IPS DF 6.9 (cell line): ENCODE measurements at regions not wholly inside any gene's neighbourhood (a gene's known extent, or its start where the extent isn't known, plus 50 kb on each side); places are given as distances from the start of the nearest gene placed in this dataset.
"Not testable (repeated sequence)": the region's sequence is repeated elsewhere in the genome, so short reads cannot be mapped to it uniquely, and the experiment has no call there.

Experiments
- DNase-seq: peaks from one replicate; pipeline ENCODE4 v3.0.0-alpha.2; 2013; ENCODE audit warnings: low read depth, low spot score
- H3K27ac ChIP-seq: one replicate; pipeline ENCODE4 v1.5.1; 2013; ENCODE audit warnings: low read length, control low read depth
- H3K27me3 ChIP-seq: 2 replicates; pipeline ENCODE4 v1.6.1; 2013; ENCODE audit warnings: mild to moderate bottlenecking, low read length; ENCODE audit not compliant: control insufficient read depth, insufficient read depth
- H3K36me3 ChIP-seq: 2 replicates; pipeline ENCODE4 v1.6.1; 2013; ENCODE audit warnings: low read length; ENCODE audit not compliant: control insufficient read depth, insufficient read depth
- H3K4me1 ChIP-seq: 2 replicates; pipeline ENCODE4 v1.6.1; 2013; ENCODE audit warnings: low read length; ENCODE audit not compliant: control insufficient read depth, insufficient read depth
- H3K4me3 ChIP-seq: 2 replicates; pipeline ENCODE4 v1.5.1; 2013; ENCODE audit warnings: mild to moderate bottlenecking, low read length
- H3K9me3 ChIP-seq: 2 replicates; pipeline ENCODE4 v1.6.1; 2013; ENCODE audit warnings: low read length, inconsistent platforms; ENCODE audit not compliant: control insufficient read depth, insufficient read depth
- whole genome bisulfite sequencing: extraction: QIAGEN DNeasy Blood & Tissue Kit; methylation state at CpG from one replicate; pipeline ENCODE4 v1.1.7; 2013; ENCODE audit warnings: mixed read lengths, missing lambda C conversion rate; ENCODE audit not compliant: insufficient read length, insufficient coverage; 5-methylcytosine and 5-hydroxymethylcytosine counted together

DNA sequence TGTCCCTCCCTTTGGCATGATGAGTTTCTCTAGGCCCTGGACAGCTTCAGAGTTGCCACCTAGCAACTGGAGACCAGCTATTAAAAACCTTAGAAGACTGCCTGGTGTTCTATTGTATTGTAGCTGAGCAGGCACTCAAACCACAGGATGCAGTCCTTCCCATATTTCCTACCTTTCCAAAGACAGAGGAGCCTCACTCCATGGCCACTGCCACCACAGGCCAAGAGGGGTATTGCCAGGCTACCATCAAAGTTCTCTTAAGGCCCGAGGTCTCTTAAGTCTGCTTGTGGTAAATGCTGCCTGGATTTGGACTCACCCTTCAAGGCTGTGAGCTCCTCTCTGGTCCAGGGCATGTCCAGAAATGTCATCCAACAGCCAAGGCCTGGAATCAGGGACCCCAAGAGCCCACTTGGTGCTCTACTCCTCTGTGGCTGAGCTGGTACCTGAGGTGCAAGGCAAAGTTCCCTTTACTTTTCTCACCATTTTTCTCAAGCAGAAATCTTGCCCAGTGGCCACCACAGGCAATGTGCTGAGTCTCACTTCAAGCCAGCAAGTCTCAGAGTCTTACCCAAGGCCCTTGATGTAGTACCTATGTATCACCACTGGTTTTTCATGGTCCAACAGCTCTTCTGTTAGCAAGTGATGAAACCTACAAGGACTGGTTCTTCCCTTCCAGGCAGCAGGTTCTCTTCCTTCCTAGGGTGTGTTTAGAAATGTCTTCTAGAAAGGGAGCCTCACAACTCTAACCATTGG is 269.4 kb downstream of the AMY1C start:
- Histone ChIP-seq H3K4me1 (no peaks in the 10 kb centered on the region), H3K27ac (no peak overlapping the region), H3K4me3 (no peak overlapping the region), H3K9me3 (no peaks in the 10 kb centered on the region), H3K36me3 (no peaks in the 10 kb centered on the region), H3K27me3 (no peaks in the 10 kb centered on the region)
- DNase-seq: no peak
- WGBS: no CpG with 5 or more reads among the region's 1 CpG

DNA sequence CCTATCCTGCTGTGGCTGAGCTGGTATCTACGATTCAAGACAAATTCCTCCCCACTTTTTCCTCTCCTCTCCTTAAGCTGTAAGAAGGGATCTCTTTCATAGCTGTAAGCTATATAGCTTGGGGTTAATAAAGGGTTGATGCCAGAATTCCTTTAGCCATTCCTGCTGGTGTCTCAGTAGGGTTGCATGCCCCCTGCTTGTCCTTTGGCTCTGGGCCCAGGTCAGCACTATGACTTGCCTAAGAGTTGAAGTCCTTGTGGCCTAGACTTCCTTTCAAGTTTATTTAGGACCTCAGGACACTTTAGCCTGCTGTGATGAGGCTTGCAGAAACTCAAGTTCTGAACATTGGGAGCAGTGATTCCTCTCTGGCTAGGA is 270.0 kb downstream of the AMY1C start:
- Histone ChIP-seq H3K4me1 (no peaks in the 10 kb centered on the region), H3K9me3 (no peaks in the 10 kb centered on the region), H3K27ac (no peak overlapping the region), H3K36me3 (no peaks in the 10 kb centered on the region), H3K4me3 (no peak overlapping the region), H3K27me3 (no peaks in the 10 kb centered on the region)
- DNase-seq: no peak
- WGBS: no CpG with 5 or more reads among the region's 1 CpG

DNA sequence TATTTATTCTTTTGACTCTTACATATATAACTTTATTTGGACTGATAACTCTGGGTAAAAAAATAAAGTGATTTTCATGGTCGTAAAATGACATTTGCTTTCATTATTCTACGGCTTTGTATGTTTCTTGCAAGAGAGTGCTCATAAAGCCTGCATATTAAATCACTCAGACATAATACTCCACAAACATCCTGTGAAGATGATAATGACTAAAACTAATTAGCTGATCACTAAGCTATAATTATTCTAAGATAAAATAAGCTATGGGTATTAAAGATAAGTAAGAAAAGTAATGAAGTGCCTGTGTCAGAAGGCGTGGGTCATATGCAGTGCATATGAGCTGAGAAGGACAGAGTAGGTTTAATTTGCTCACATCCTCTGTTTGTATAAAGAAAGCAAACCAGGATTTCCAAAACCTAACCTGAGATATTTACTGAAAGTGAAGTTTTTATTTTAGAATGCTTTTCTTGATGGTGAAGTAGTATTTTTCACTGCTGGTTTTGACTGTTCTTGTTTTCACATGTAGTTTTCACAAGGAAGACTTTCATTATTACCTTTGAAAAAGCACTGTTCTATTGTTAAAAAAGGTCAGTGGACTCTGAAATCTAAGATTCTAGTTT is 278.8 kb downstream of the AMY1C start:
- H3K4me1 ChIP-seq: no peaks in the 10 kb centered on the region
- no peak overlapping the region for H3K4me3 ChIP-seq
- no peaks in the 10 kb centered on the region for H3K9me3 ChIP-seq
- no peak overlapping the region for H3K27ac ChIP-seq
- no CpG with 5 or more reads among the region's 3 CpGs for WGBS
- H3K27me3 ChIP-seq: no peaks in the 10 kb centered on the region
- no peaks in the 10 kb centered on the region for H3K36me3 ChIP-seq
- no peak for DNase-seq

DNA sequence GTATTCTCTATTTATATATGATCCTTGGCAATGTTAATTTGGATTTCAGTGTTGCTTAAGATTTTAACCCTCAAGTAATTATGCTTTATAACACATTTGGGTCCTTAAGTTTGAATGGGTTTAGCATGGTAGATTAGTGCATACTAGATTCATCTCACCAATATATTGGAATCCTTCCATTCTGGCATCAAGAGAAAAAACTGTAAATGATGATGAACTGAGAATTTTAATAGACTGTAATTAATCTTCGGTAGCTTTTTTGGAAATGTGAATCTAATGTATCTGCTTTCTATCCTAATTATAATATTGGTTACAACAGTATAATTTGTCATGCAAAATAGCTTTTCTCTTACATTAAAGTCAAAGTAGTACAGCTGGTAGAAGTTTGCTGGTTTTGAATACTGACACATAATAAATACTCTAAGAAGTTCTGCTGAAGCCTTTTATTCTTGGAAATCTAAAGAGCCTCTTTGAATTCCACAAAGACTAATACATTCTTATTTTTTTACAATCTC is 279.8 kb downstream of the AMY1C start:
- no peak overlapping the region for H3K4me3 ChIP-seq
- no peaks in the 10 kb centered on the region for H3K9me3 ChIP-seq
- no peaks in the 10 kb centered on the region for H3K27me3 ChIP-seq
- no CpG with 5 or more reads among the region's 1 CpG for WGBS
- no peak for DNase-seq
- H3K4me1 ChIP-seq: no peaks in the 10 kb centered on the region
- no peak overlapping the region for H3K27ac ChIP-seq
- H3K36me3 ChIP-seq: no peaks in the 10 kb centered on the region

DNA sequence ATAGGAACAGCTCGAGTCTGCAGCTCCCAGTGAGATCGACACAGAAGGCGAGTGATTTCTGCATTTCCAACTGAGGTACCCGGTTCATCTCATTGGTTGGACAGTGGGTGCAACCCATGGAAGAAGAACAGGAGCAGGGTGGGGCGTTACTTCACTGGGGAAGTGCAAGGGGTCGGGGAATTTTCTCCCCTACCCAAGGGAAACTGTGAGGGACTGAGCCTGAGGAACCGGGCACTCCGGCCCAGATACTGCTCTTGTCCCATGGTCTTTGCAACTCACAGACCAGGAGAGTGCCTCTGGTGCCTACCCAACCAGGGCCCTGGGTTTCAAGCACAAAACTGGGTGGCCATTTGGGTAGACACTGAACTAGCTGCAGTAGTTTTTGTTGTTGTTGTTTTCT is 307.1 kb downstream of the AMY1C start:
- no peak for DNase-seq
- Histone ChIP-seq H3K4me1 (peaks cover 5% of the 10 kb centered on the region), H3K27me3 (no peaks in the 10 kb centered on the region), H3K27ac (no peak overlapping the region), H3K36me3 (no peaks in the 10 kb centered on the region), H3K4me3 (no peak overlapping the region), H3K9me3 (no peaks in the 10 kb centered on the region)
- WGBS: no CpG with 5 or more reads among the region's 8 CpGs

DNA sequence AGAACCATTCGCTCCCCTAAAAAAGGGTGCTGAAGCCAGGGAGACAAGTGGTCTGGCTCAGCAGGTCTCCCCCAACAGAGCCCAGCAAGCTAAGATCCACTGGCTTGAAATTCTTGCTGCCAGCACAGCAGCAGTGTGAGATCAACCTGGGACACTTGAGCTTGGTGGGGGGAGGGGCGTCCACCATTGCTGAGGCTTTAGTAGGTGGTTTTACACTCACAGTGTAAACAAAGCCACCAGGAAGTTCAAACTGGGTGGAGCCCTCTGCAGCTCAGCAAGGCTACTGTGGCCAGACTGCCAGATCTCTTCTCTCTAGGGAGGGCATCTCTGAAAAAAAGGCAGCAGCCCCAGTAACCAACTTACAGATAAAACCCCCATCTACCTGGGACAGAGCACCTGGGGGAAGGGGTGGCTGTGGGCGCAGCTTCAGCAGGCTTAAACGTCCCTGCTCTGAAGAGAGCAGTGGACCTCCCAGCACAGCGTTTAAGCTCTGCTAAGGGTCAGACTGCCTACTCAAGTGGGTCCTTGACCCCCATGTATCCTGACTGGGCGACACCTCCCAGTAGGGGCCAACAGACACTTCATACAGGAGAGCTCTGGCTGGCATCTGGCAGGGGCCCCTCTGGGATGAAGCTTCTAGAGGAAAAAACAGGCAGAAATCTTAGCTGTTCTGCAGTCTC is 307.7 kb downstream of the AMY1C start:
- H3K36me3 ChIP-seq, H3K9me3 ChIP-seq, H3K27me3 ChIP-seq, H3K27ac ChIP-seq, H3K4me1 ChIP-seq, H3K4me3 ChIP-seq, DNase-seq: not testable (repeated sequence)
- WGBS: no CpG with 5 or more reads among the region's 6 CpGs

DNA sequence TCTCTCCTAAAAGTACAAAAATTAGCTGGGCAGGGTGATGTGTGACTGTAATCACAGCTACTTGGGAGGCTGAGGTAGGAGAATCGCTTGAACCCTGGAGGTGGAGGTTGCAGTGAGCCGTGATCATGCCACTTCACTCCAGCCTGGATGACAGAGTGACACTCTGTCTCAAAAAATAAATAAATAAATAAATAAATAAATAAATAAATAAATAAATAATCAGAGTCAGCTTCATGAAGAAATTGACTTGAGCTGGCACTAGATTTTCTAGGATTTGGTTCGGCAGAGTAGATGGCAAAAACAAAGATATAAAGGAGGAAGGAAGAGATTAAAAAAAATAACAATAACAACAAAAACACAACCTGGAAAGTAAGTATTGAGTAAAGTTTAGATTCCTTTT is 311.9 kb downstream of the AMY1C start:
- DNase-seq, H3K4me3 ChIP-seq, H3K36me3 ChIP-seq, H3K4me1 ChIP-seq, H3K27ac ChIP-seq, H3K27me3 ChIP-seq, H3K9me3 ChIP-seq: not testable (repeated sequence)
- WGBS: no CpG with 5 or more reads among the region's 3 CpGs

DNA sequence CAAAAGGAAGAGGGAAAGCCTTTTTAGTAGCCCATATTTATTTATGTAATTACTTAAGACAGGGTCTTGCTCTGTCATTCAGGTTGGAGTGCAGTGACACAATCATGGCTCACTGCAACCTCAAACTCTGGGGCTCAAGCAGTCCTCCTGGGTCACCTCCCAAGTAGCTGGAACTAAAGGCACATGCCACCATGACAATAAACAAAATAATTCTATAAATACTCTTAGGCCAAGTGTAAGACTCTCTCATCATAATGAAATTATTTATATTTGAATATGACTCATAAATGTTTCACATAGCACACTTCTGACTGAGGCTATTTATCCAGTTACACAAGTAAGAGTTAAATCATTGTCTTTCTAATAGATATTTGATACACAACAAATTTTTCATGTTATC is 314.7 kb downstream of the AMY1C start:
- Histone ChIP-seq H3K27me3 (no peaks in the 10 kb centered on the region), H3K4me3 (no peak overlapping the region), H3K36me3 (no peaks in the 10 kb centered on the region), H3K9me3 (no peaks in the 10 kb centered on the region), H3K27ac (no peak overlapping the region), H3K4me1 (no peaks in the 10 kb centered on the region)
- DNase-seq: no peak

DNA sequence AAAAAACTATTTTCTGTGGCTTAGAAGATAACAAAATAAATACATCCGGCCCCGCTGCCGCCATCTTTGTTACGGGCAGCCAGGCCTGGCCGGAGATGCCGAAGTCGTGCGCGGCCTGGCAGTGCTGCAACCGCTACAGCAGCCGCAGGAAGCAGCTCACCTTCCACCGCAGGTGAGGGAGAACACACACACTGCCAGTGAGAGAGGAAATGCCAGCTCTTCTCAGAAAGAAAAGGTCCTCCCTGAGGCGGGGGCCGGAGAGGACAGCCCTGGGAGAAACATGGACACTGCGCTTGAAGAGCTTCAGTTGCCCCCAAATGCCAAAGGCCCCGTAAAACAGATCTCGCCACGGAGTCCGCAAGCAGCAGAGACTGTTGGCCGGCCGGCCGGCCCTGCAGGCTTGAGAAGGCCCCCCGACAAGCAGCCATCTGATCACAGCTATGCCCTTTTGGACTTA is 323.2 kb downstream of the AMY1C start:
- DNase-seq: no peak
- no peaks in the 10 kb centered on the region for H3K9me3 ChIP-seq
- H3K27ac ChIP-seq: no peak overlapping the region
- no CpG with 5 or more reads among the region's 23 CpGs for WGBS
- no peaks in the 10 kb centered on the region for H3K36me3 ChIP-seq
- no peak overlapping the region for H3K4me3 ChIP-seq
- no peaks in the 10 kb centered on the region for H3K27me3 ChIP-seq
- no peaks in the 10 kb centered on the region for H3K4me1 ChIP-seq

DNA sequence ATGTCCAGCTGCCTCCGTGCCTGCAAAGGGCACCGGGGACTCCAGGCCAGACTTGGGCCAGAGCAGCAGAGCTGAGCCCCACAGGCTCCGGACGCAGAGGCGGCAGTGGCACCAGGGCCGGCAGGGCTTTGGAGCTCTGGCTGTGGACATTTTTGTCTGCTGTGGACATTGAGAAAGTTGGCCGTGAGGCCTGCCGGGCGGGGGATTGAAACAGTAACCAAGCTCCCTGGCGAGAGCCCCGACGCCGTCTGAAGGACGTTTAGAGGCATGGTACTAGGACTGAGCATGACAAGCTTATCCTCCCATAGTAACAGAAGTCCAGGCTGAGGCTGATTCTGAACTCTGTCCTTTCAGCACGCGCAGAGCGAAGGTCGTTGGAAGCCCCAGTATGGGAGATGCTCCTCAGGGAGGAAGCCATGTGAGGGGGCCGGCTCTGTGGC is 323.8 kb downstream of the AMY1C start:
- H3K27me3 ChIP-seq: no peaks in the 10 kb centered on the region
- WGBS: no CpG with 5 or more reads among the region's 19 CpGs
- H3K9me3 ChIP-seq: no peaks in the 10 kb centered on the region
- H3K4me1 ChIP-seq: no peaks in the 10 kb centered on the region
- no peak overlapping the region for H3K27ac ChIP-seq
- no peak overlapping the region for H3K4me3 ChIP-seq
- no peaks in the 10 kb centered on the region for H3K36me3 ChIP-seq
- DNase-seq: no peak
